NOMO-1 (cell line): ENCODE measurements at regions not wholly inside any gene's neighbourhood (a gene's known extent, or its start where the extent isn't known, plus 50 kb on each side); places are given as distances from the start of the nearest gene placed in this dataset.
A peak's percentile ranks its signal among the peaks of the same experiment; 100 is the strongest.
"Not testable (repeated sequence)": the region's sequence is repeated elsewhere in the genome, so short reads cannot be mapped to it uniquely, and the experiment has no call there.

Experiments
- DNase-seq, 2 experiments: peaks; one replicate each; lab custom pipeline; 2025; ENCODE audit not compliant: unreplicated experiment in 2 of 2; lab: John Stamatoyannopoulos, UW

DNA sequence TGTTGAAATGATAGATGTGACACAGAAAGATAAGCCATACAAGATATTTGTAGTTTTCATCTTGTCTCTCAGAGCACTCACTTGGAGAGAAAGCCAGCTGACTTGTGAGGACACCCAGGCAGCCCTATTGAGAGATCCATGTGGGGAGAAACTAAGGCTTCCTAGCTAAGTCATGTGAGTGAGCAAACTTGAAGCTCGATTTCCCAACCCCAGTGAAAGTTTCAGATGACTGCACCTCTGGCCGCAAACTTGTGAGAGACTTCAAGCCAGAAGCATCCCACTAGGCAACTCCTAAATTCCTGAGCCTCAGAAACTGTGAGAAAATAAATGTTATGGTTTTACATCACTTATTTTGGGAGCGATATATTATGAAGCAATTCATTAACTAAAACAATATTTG lies 832.3 kb downstream of the LTN1 start:
- no peak for DNase-seq

DNA sequence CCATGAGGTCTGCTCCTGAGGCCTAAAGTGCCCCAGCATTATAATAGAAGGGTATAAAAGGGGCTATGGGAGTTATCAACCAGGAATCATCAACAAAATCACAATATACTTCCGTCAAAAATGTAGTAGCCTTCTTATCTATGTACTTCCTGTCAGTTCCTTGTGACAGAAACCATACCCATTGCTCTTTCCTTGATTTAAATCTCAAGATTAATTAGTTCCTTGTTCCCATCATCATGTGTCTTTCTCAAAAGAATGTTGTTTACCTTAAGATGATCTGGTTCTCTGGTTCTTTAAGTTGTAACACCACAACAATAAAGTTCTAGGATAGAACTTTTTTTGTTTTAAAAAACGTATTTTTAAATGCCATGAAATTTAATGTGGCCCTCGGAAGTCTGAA lies 833.3 kb downstream of the LTN1 start:
- DNase-seq, result no peak

DNA sequence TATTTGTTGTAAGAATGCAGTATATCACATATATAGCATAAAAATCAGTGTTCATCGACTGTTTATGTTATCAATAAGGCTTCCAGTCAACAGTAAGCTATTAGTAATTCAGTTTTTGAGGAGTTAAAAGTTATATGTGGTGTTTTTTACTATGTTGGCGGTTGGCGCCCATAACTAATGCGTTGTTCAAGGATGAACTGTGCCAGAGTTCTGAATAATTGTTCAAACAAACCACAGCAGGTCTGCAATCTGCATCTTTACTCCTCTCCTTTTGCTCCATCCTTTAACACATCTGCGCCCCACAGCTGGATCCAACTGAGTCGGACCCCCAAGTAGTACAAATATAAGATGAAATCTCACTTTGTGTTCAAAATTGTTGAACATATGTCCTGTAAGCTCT lies 836.1 kb downstream of the LTN1 start:
- no peak for DNase-seq

DNA sequence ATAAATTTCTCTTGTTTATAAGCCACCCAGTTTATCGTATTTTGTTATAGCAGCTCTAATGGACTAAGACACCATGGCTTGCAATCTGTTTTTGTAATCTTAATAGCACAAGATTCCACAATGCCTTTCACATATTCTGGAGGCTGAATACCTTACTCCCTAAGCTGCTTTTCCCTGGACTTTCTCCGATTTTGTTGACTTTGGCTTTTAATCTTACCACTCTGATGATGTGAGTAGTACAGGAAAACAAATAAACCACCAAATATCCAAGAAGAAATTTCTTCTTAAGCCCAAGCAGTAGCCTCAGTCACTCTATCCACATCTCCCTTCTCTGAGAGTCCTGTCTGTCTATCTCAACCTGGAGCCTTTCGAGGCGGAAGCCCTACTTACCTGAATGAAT lies 838.6 kb downstream of the LTN1 start:
- DNase-seq, result no peak

DNA sequence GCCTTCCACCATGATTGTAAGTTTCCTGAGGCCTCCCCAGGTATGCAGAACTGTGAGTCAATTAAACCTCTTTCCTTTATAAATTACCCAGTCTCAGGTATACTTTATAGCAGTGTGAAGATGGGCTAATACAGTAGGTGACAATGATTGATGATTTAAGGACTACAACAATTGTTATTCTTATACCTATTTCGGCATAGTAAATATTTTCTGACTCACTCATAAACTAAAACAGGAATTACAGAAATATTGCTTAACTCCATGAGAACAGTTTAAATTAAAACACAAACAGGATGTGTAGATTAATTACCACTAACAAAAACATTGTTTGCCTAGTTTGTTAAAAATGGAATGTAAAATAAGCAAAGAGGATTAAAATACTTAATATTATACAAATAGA lies 839.9 kb downstream of the LTN1 start:
- peak in 1 of 2 experiments; percentile 22 for DNase-seq

DNA sequence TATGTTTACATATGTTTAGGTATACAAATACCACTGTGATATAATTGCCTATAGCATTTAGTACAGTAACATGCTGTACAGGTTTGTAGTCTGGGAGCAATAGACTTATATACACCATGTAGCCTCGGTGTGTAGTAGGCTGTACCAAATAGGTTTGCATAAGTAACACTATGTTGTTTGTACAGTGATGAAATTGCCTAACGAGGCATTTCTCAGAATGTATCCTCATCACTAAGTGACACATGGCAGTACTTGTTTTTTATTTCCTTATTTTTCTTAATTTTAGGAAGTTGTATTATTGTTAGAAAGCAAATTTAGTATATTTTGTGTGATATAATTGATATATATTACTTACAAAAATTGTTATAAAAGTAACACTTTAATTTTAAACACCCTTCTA lies 840.9 kb downstream of the LTN1 start:
- DNase-seq, result no peak

DNA sequence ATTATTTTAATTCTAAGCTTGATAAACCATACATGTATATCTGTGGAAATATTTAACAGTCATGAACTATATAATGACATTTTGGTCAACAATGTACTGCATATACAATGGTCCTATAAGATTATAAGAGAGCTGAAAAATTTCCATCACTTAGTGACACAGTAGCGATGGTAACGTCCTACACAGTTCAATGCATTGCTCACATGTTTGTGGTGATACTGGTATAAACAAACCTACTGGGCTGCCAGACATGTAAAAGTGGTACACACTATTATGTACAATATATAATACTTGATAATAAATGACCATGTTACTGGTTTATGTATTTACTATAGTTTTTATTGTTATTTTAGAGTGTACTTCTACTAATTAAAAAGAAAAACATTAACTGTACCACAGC lies 841.9 kb downstream of the LTN1 start:
- DNase-seq, result no peak

DNA sequence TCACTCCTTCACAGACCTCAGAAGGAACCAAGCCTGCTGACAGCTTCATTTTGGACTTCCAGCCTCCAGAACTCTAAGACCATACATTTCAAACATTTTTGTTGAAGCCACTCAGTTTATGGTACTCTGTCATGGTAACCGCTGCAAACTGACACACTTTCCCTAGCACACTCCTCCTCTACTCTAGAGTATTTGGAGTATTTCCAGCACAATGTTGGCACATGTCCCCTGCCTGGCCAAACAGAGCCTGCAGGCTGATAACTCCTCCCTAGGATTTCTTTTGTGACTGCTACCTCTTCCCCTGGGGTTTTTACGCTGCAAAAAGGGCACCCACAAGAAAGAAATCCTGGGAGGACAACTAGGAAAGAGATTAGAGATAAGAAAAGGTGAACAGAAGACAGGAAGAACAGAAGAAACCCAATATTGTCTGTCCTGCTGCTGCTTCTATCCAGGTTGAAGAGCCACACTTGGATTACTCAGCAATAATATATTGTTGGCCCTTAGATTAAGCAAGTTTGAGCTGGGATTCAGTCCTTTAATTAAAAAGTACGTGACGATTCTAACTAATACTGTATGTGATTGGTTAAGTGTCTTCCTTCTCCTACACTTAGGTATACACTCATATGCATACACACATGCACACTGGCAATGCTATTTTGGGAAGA lies 844.1 kb downstream of the LTN1 start:
- DNase-seq, result no peak

DNA sequence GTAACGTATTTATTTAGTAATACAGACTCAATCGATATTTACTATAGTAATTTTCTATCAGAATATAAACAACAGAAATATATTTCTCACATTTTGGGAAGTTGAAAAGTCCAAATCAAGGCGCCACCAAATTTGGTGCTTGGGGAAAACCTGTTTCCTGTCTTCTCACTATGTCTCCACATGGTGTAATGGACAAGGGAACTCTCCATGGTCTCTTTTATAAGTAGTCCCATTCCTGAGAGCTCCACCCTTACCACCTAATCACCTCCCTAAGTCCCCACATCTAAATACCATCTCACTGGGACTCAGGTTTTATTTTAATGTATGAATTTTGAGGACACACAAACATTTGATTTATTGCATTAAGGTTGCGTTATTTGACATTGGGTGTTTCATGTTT lies 848.0 kb downstream of the LTN1 start:
- DNase-seq, result no peak

DNA sequence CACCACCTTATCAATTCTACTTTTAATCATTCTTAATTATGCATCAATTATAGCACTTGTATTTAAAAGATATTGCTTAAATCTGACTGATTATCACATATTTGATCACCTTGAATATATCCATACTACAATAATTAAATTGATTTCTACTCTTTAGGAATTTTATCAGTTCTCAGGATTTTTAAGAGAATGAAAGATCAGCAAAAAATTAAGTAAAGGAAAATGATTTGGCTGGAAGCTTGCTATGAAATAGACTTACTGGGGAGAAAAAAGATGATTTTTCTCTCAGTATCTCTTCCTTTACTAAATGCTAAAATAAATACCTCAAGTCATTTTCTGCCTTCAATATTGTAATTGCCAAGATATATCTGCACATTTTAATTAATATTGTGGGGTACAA lies 848.6 kb downstream of the LTN1 start:
- no peak for DNase-seq

DNA sequence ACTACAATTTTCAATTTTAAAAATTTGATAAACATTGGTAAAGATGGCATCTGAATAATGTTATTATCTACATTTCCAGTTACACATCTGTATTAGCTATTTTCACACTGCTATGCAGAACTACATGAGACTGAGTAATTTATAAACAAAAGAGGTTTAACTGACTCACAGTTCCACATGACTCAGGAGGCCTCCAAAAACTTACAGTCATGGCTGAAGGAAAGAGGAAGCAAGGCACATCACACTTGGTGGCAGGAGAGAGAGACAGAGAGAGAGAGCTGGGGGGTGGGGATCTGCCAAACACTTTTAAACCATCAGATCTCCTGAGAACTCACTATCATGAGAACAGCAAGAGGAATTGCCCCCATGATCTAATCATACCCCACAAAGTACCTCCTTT lies 850.0 kb downstream of the LTN1 start:
- peak; percentile 51 to 85 for DNase-seq

DNA sequence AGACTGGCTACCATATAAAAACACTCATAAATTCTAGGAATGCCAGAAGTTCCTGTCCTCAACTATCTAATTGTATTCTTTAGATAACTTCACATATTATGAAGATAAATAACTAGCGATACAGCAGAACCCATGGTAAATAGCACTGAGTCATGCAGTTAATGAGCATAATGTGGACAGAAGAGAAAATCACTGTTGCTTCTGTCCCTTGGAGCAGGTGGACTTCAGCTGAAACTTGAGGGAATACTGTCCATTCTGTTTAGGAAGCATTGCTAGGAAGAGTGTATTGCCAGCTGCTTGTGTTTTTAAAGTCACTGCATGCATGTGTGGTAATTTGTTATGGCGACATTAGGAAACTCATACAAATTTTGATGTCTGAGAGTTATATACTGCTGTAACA lies 854.4 kb downstream of the LTN1 start:
- DNase-seq, result no peak

DNA sequence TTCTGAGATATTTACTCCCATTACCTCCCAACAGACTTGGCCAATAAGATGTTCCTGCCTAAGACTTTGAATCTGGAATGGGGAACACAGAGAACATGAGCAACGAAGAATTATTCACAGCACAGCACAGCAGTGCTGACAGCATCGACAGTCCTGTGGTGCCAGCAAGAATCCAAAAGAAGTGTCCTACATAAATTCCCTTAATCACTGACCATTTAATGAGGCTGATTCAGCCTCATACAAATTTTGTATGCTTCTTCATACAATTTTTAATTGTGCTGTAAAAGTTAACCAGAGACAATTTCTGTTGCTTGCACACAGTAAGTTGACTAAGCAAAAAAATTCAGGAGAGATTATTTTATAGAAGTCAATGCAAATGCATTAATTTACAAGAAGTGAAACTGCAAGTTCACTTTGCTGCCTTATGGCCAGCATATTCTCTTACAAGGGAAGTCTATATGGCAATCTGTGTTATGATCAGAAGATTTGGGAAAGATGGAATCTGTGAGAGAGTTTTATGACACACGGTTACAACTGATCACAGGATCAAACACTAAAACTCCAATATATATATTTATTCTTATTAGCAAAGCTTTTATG lies 855.9 kb downstream of the LTN1 start:
- peak in 1 of 2 experiments; percentile 40 for DNase-seq

DNA sequence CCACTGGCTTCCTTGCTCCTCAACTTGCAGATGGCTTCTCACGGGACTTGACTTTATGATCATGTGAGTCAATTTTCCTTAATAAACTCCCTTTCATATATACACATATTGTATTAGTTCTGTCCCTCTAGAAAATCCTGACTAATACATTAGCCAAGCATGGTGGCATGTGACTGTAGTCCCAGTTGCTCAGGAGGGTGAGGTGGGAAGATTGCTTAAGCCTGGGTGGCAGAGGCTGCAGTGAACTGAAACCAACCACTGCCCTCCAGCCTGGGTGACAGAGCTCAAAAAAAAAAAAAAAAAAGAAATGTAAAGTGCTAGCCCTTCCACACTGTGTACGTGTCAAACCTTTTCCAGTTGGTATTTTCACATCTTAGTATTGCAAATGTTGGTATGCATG lies 857.0 kb downstream of the LTN1 start:
- peak; percentile 39 to 48 for DNase-seq

DNA sequence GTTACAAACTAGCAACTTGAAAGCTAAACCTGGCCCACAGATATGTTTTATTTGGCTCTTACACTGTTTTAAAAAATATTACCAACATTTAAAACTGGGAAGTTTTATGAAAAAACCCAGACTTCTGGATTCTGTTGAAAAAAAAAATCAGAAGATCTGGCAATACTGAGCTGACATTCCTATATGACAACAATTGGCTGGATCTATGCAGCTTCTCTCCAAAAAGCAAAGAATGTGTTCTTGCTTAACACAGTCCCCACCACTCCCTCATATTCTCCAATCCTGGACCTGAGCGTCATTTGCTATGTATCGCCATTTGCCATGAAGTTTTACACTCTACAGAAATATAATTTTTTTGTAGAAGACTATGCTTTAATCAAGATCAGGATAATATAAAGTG lies 859.6 kb downstream of the LTN1 start:
- DNase-seq, result no peak

DNA sequence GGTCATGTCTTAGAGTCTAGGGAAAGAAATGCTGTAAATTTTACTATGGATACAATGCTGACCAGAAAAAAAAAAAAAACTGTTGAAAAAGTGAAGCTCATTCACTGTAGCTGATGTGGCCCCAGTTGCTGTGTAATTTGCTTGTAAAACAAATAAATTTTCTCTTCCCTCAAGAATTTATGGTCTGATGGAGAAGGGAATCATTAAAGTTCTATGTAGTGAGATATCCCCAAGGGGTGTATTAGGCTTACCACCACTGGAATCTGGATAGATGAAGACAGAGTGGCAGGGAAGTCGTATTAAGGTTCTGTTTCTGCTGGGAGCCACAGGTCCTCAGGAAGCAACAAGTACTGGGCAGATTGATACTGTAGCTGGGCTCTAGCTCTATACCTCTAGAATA lies 860.0 kb downstream of the LTN1 start:
- no peak for DNase-seq

DNA sequence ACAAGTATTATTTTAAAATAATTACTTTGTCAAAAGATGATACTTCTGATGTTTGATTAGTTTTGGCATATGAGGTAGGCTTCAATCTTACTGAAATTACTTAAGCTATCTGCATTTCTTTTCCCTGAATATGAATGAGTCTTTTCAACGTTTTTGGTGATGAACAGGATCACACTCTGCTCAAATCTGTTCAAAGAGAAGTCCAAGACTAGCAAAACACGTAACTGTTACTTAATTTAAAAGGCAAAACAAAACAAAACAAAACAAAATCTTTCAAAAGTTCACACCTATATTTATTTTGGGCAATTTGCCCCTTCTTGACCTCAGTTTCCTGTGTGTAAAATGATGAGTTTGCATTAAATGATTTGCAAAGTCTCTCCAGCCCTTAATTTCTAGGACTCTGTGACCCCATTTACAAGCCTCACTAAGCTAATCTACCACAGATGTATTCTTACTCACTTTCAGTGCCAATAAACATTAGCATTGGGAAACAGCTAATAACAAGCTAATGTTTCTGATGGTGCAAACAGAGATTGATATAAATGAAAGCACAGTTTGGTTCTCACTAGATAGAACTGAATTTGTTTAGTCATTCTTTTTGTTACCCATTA lies 865.4 kb downstream of the LTN1 start:
- no peak for DNase-seq

DNA sequence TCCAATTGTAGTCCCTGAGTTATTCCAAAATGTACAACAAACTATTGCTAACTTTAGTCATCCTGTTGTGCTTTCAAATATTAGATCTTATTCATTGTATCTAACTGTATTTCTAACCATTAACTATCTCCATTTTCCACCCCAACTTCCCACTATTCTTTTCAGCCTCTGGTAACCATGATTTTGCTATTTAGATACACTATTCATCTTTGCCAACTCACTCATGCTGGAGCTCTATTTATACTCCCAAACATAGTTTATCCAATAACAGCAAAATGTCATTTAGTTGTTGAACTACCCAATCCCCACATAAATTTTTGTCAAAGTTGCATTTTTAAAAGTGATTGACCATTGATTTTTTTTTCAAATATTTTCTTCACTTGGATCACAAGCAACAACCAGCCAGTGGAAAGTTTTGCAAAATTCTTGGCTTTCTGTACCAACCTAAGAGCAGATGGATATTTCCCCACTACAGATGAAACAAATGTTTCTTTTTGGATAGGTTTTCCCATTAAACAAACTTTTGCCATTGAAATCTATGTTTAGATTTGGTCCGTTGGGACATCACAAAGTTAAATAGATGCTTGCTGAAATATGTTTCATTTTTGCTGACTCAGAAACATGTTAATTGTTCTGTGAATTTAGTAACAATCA lies 866.0 kb downstream of the LTN1 start:
- no peak for DNase-seq

DNA sequence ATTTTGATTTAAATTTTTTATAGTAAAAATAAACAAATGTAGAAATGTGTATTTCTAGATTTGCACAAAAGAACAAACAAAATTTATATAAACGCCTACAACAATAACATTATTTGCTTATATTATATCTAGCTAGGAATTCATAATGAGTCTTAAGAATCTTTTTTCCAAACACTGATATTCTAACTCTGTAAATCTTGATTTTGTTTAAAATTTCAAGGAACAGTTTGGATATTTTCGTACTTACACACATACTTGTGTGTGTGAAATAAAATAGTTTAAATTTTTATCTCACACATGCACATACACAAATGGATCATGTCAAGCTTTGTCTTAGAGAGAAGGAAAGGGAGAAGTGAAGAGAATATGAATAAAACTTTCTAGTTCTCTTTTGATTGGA lies 868.1 kb downstream of the LTN1 start:
- DNase-seq, result no peak

DNA sequence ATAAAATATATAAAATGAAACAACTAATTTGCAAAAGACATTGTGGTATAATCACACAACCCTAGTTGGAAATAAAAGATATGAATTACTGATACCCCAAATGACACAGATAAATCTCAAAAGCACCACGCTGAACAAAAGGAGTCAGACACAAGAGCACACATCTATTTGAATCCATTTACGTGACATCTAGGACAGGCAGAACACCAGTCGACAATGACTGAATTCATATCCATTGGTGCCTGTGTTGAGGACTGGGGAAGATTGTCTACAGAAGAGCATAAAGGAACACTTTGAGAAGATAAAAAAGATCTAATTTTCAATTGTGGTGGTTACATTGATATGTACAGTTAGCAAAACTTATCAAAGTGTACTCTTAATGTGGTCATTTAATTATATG lies 874.1 kb downstream of the LTN1 start:
- no peak for DNase-seq

DNA sequence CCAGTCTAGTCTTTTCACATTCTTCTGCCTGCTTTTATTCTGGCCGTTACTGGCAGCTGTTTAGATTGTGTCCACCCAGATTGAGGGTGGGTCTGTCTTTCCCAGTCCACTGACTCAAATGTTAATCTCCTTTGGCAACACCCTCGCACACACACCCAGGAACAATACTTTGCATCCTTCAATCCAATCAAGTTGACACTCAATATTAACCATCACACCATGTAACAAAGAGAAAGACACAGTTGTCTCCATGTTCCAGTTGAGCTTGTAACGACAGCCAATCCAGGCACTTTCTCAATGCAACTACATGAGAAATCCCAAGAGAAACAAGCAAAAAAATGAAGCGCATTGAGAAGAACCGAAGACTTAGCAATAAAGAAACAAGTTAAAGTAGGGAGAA lies 877.7 kb downstream of the LTN1 start:
- not testable (repeated sequence) for DNase-seq

DNA sequence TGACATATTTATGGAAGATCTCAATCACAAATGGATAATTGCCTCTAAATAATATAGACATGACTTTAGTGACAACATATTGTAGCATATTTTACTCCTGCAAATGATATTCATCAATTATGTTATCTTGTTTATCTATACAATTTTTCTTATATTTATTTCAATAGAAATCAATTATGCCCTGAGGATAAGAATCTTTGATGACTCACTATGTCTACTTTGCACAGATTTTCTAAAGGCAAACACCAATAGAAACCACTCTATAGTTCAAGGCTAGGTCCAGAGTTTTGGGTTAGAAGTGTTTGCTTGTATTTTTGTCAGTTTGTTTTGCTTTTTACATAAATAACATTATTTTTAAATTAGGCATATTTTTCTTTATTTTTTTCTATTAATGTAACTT lies 879.0 kb downstream of the LTN1 start:
- no peak for DNase-seq
